ENCODE measurements at regions not wholly inside any gene's neighbourhood (a gene's known extent, or its start where the extent isn't known, plus 50 kb on each side); places are given as distances from the start of the nearest gene placed in this dataset.
"Not testable (repeated sequence)": the region's sequence is repeated elsewhere in the genome, so short reads cannot be mapped to it uniquely, and the experiment has no call there.

- H3K4me1 Mint-ChIP-seq (ENCODE audit: low read depth), result no peaks in the 10 kb centered on the region
- DNase-seq (ENCODE audit: low spot score), result no peak
- H3K27ac Mint-ChIP-seq, result no peak overlapping the region
- intact Hi-C loops (cut with micrococcal nuclease), result no loop called here
- H3K4me3 Mint-ChIP-seq (ENCODE audit: low read depth), result no peak overlapping the region
- peaks cover 56% of the 10 kb centered on the region for H3K9me3 Mint-ChIP-seq
- no peaks in the 10 kb centered on the region for H3K36me3 Mint-ChIP-seq (ENCODE audit: low read depth)
- no peaks in the 10 kb centered on the region for H3K27me3 Mint-ChIP-seq (ENCODE audit: low read depth)
These were observed 126.9 kb upstream of the DLGAP1 start for GRCh38 chr18:4581966-4582365.

GRCh38 chr18:4578449-4578848 is 123.3 kb upstream of the DLGAP1 start:
- H3K27me3 Mint-ChIP-seq (ENCODE audit: low read depth), result no peaks in the 10 kb centered on the region
- H3K36me3 Mint-ChIP-seq (ENCODE audit: low read depth), result no peaks in the 10 kb centered on the region
- no peak overlapping the region for H3K4me3 Mint-ChIP-seq (ENCODE audit: low read depth)
- no peaks in the 10 kb centered on the region for H3K4me1 Mint-ChIP-seq (ENCODE audit: low read depth)
- intact Hi-C loops (cut with micrococcal nuclease), result no loop called here
- no peak for DNase-seq (ENCODE audit: low spot score)
- H3K9me3 Mint-ChIP-seq, result peaks cover 77% of the 10 kb centered on the region
- no peak overlapping the region for H3K27ac Mint-ChIP-seq

GRCh38 chr18:4573735-4574134 is 118.6 kb upstream of the DLGAP1 start:
- DNase-seq (ENCODE audit: low spot score), result no peak
- H3K27ac Mint-ChIP-seq, result no peak overlapping the region
- H3K4me3 Mint-ChIP-seq (ENCODE audit: low read depth), result no peak overlapping the region
- H3K27me3 Mint-ChIP-seq (ENCODE audit: low read depth), result no peaks in the 10 kb centered on the region
- H3K36me3 Mint-ChIP-seq (ENCODE audit: low read depth), result no peaks in the 10 kb centered on the region
- H3K9me3 Mint-ChIP-seq, result peaks cover 76% of the 10 kb centered on the region
- intact Hi-C loops (cut with micrococcal nuclease), result no loop called here
- H3K4me1 Mint-ChIP-seq (ENCODE audit: low read depth), result no peaks in the 10 kb centered on the region

GRCh38 chr18:4557502-4557901 is 102.4 kb upstream of the DLGAP1 start:
- no peak overlapping the region for H3K4me3 Mint-ChIP-seq (ENCODE audit: low read depth)
- DNase-seq (ENCODE audit: low spot score), result no peak
- H3K9me3 Mint-ChIP-seq, result peaks cover 37% of the 10 kb centered on the region
- no peak overlapping the region for H3K27ac Mint-ChIP-seq
- H3K4me1 Mint-ChIP-seq (ENCODE audit: low read depth), result no peaks in the 10 kb centered on the region
- intact Hi-C loops (cut with micrococcal nuclease), result no loop called here
- H3K27me3 Mint-ChIP-seq (ENCODE audit: low read depth), result no peaks in the 10 kb centered on the region
- no peaks in the 10 kb centered on the region for H3K36me3 Mint-ChIP-seq (ENCODE audit: low read depth)

GRCh38 chr18:4551001-4551360 is 95.9 kb upstream of the DLGAP1 start:
- H3K27ac Mint-ChIP-seq, result no peak overlapping the region
- H3K4me1 Mint-ChIP-seq (ENCODE audit: low read depth), result no peaks in the 10 kb centered on the region
- no peaks in the 10 kb centered on the region for H3K36me3 Mint-ChIP-seq (ENCODE audit: low read depth)
- DNase-seq (ENCODE audit: low spot score), result no peak
- H3K27me3 Mint-ChIP-seq (ENCODE audit: low read depth), result no peaks in the 10 kb centered on the region
- intact Hi-C loops (cut with micrococcal nuclease), result no loop called here
- H3K4me3 Mint-ChIP-seq (ENCODE audit: low read depth), result no peak overlapping the region
- peaks cover 16% of the 10 kb centered on the region for H3K9me3 Mint-ChIP-seq

GRCh38 chr18:4549164-4549872 is 94.2 kb upstream of the DLGAP1 start:
- no peak for DNase-seq (ENCODE audit: low spot score)
- intact Hi-C loops (cut with micrococcal nuclease), result no loop called here
- Mint-ChIP-seq H3K9me3 (peaks cover 19% of the 10 kb centered on the region), H3K36me3 (ENCODE audit: low read depth) (no peaks in the 10 kb centered on the region), H3K27ac (no peak overlapping the region), H3K4me1 (ENCODE audit: low read depth) (no peaks in the 10 kb centered on the region), H3K27me3 (ENCODE audit: low read depth) (no peaks in the 10 kb centered on the region), H3K4me3 (ENCODE audit: low read depth) (no peak overlapping the region)

- Mint-ChIP-seq H3K4me3 (ENCODE audit: low read depth) (no peak overlapping the region), H3K4me1 (ENCODE audit: low read depth) (no peaks in the 10 kb centered on the region), H3K27ac (no peak overlapping the region), H3K27me3 (ENCODE audit: low read depth) (no peaks in the 10 kb centered on the region), H3K9me3 (peaks cover 19% of the 10 kb centered on the region), H3K36me3 (ENCODE audit: low read depth) (no peaks in the 10 kb centered on the region)
- DNase-seq (ENCODE audit: low spot score), result no peak
- intact Hi-C loops (cut with micrococcal nuclease), result no loop called here
These were observed 92.0 kb upstream of the DLGAP1 start for GRCh38 chr18:4547126-4547525.

- Mint-ChIP-seq H3K27me3 (ENCODE audit: low read depth) (no peaks in the 10 kb centered on the region), H3K4me1 (ENCODE audit: low read depth) (no peaks in the 10 kb centered on the region), H3K36me3 (ENCODE audit: low read depth) (no peaks in the 10 kb centered on the region), H3K4me3 (ENCODE audit: low read depth) (no peak overlapping the region), H3K9me3 (peaks cover 32% of the 10 kb centered on the region), H3K27ac (no peak overlapping the region)
- intact Hi-C loops (cut with micrococcal nuclease), result no loop called here
- no peak for DNase-seq (ENCODE audit: low spot score)
These were observed 89.0 kb upstream of the DLGAP1 start for GRCh38 chr18:4544142-4544541.

- Mint-ChIP-seq H3K4me3 (ENCODE audit: low read depth) (no peak overlapping the region), H3K9me3 (peaks cover 36% of the 10 kb centered on the region), H3K27ac (no peak overlapping the region), H3K27me3 (ENCODE audit: low read depth) (no peaks in the 10 kb centered on the region), H3K4me1 (ENCODE audit: low read depth) (no peaks in the 10 kb centered on the region), H3K36me3 (ENCODE audit: low read depth) (no peaks in the 10 kb centered on the region)
- intact Hi-C loops (cut with micrococcal nuclease), result no loop called here
- DNase-seq (ENCODE audit: low spot score), result no peak
These were observed 88.6 kb upstream of the DLGAP1 start for GRCh38 chr18:4543711-4544110.

GRCh38 chr18:4541588-4541987 is 86.5 kb upstream of the DLGAP1 start:
- Mint-ChIP-seq H3K36me3 (ENCODE audit: low read depth) (no peaks in the 10 kb centered on the region), H3K4me3 (ENCODE audit: low read depth) (no peak overlapping the region), H3K27ac (no peak overlapping the region), H3K27me3 (ENCODE audit: low read depth) (no peaks in the 10 kb centered on the region), H3K9me3 (peaks cover 47% of the 10 kb centered on the region), H3K4me1 (ENCODE audit: low read depth) (no peaks in the 10 kb centered on the region)
- intact Hi-C loops (cut with micrococcal nuclease), result no loop called here
- no peak for DNase-seq (ENCODE audit: low spot score)

- Mint-ChIP-seq H3K9me3 (peaks cover 51% of the 10 kb centered on the region), H3K36me3 (ENCODE audit: low read depth) (no peaks in the 10 kb centered on the region), H3K27me3 (ENCODE audit: low read depth) (no peaks in the 10 kb centered on the region), H3K27ac (no peak overlapping the region), H3K4me1 (ENCODE audit: low read depth) (no peaks in the 10 kb centered on the region), H3K4me3 (ENCODE audit: low read depth) (no peak overlapping the region)
- intact Hi-C loops (cut with micrococcal nuclease), result no loop called here
- DNase-seq (ENCODE audit: low spot score), result no peak
These were observed 81.3 kb upstream of the DLGAP1 start for GRCh38 chr18:4536447-4536846.

- Mint-ChIP-seq H3K4me3 (ENCODE audit: low read depth) (no peak overlapping the region), H3K4me1 (ENCODE audit: low read depth) (no peaks in the 10 kb centered on the region), H3K36me3 (ENCODE audit: low read depth) (no peaks in the 10 kb centered on the region), H3K27ac (no peak overlapping the region), H3K9me3 (peaks cover 55% of the 10 kb centered on the region), H3K27me3 (ENCODE audit: low read depth) (no peaks in the 10 kb centered on the region)
- no peak for DNase-seq (ENCODE audit: low spot score)
- intact Hi-C loops (cut with micrococcal nuclease), result no loop called here
These were observed 73.3 kb upstream of the DLGAP1 start for GRCh38 chr18:4528405-4528804.

- H3K27me3 Mint-ChIP-seq (ENCODE audit: low read depth); H3K4me3 Mint-ChIP-seq (ENCODE audit: low read depth); H3K36me3 Mint-ChIP-seq (ENCODE audit: low read depth); intact Hi-C loops (cut with micrococcal nuclease); H3K4me1 Mint-ChIP-seq (ENCODE audit: low read depth); H3K27ac Mint-ChIP-seq; DNase-seq (ENCODE audit: low spot score): not testable (repeated sequence)
- peaks cover 51% of the 10 kb centered on the region for H3K9me3 Mint-ChIP-seq
These were observed 72.7 kb upstream of the DLGAP1 start for GRCh38 chr18:4527826-4528225.

GRCh38 chr18:4524096-4524495 is 69.0 kb upstream of the DLGAP1 start:
- Mint-ChIP-seq H3K36me3 (ENCODE audit: low read depth) (no peaks in the 10 kb centered on the region), H3K4me1 (ENCODE audit: low read depth) (no peaks in the 10 kb centered on the region), H3K4me3 (ENCODE audit: low read depth) (no peak overlapping the region), H3K27ac (no peak overlapping the region), H3K27me3 (ENCODE audit: low read depth) (no peaks in the 10 kb centered on the region), H3K9me3 (peaks cover 36% of the 10 kb centered on the region)
- DNase-seq (ENCODE audit: low spot score), result no peak
- intact Hi-C loops (cut with micrococcal nuclease), result no loop called here
